ENCODE measurements at regions not wholly inside any gene's neighbourhood (a gene's known extent, or its start where the extent isn't known, plus 50 kb on each side); places are given as distances from the start of the nearest gene placed in this dataset.

DNA sequence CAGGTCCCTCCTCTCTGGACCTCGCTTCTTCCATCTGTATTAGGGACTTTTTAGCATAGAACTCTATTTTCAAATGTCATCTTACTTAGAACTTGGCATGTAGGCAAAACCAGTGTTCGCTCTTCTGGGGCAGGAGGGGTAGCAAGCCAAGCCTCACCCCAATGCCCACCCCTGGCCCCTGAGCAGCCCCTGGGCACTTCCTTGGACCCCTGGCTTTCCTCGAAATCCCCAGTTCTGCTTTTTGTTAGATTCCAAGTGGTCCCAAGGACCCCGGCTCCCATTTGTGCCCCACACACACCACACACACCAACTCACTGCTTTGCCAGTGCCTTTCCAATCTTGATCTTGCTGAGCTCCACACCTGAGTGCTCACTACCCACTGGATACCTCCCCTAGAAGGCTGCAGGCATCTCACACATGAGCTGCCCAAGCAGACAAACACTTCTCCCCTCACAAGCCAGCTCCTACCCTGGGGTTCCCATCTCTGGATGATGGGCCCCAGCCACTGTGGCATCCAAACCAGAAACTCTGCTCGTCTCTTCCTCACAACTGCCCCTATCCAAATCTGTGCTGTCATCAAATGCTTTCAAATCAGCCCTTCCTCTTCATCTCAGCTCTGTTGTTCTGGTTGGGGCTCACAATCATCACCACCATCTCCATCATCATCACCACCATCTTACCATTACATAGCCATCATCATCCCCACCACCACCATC is 167.9 kb upstream of the ZMIZ1 start:
- DNase-seq: no peak

DNA sequence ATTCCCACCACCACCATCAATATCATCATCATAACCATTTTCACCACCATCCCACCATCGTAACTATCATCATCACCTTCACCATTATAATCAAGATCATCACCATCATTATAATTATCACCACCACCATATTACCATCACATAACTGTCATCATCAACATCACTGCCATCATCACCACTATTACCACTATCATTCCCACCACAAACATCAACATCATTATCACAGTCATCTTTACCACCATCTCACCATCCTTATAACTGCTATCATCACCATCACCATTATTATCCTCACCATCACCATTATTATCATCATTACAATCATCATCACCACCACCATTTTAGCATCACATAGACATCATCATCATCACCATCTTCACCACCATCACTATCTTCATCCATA is 167.1 kb upstream of the ZMIZ1 start:
- DNase-seq: no peak

DNA sequence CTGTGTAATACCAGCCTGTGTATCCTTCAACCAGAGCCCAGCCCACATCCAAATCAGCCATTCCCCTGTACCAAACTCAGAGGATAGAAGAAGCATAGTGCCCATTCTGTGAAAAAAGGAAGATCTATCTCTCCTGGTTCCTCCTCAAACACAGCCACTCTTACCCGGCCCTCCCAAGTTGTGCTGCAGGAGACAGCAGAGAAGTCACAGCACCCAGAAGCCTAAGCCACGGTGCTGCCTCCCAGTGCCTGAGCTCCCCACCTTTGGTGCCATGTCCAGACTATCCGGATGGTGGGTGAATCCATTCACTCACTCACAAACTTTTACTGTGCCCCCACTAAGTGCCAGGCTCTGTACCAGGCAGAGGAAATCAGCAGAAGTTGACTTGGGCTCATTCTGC is 166.0 kb upstream of the ZMIZ1 start:
- no peak for DNase-seq

DNA sequence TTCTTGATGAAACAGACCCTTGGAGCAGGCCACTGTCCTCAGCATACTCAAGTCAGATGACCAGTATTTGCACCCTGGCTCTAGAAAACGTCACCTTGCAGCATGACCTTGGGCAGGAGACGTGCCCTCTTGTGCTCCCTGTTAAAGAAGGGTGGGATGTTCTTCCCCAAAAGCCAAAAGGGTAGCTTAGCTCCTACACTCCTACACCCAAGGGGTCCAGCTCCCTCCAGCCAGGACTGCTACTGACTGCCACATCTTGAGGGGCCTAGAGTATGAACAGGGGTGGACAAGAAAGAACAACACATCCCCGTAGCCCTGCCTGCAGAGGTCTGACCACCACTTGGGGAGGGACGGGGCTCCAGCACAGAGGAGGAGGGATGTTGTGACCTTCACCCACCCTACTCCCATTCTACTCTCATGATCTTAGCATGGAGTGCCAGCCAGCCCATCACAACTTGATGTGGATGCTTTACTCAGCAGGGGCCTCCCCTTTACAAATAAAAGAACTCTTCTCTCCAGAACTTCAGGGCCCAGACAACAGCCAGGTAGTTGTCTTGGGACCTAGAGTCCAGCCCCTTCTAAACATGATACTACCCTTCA is 165.3 kb upstream of the ZMIZ1 start:
- no peak for DNase-seq

DNA sequence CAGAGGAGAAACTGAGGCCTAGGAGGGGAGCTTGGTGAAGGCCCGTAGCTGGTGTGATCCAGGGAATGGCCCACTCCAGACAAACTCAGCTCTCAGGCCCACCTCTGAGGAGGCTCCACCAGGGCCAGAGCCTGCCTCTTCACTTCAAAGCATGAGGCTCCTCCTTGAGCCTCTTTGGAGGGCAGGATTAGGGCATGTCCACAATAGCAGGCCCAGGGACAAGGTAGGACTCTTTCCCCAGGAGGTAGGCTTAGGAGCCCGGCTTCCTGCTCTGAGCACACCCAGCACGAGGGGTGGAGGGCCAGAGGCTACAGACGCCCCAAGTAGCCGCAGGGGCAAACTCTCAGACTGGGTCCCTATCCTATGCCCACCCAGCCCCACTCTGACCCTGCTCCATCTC is 164.6 kb upstream of the ZMIZ1 start:
- DNase-seq: no peak

DNA sequence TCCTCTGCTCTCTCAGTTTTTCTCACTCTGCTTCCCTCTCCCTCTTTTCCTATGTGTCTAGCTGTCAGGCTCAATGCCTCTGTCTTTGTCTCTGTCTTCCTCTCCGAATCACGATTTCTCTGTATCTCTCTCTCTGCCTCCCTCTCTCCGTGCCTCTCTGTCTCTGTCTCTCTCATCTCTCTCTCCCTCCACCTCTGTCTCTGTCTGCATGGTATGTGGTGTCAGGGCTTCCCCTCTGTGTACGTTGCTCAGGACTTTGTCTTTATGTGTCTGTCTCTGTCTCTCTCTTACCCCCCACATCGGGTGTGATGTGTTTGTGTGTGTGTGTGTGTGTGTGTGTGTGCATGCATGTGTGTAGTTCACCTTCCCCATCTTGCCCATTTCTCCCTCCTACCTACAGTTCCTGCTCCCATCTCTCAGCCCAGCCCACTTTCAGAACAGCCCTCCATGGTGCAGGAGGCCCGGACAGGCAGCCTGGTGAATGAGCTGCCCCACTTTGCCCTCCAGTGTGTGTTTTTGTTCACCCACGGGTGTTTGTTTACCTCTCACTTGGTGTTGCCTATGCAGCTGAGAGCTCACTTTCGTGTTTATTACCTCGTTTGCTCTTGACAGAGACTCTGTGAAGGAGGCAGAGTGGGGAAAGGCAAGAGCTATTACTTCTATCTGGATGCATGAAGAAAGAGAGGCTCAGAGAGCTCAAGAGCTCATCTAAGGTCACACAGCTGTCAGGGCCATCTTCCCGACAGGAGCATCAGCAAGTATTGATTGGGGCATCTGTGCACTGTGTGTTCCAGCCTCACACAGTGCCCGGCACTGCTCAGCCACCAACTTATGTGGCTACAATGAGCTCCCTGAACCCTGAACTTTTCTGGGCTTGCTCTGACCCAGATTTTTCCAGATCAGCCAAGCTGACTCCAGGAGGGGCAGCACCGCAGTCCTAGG is 163.5 kb upstream of the ZMIZ1 start:
- DNase-seq: no peak

DNA sequence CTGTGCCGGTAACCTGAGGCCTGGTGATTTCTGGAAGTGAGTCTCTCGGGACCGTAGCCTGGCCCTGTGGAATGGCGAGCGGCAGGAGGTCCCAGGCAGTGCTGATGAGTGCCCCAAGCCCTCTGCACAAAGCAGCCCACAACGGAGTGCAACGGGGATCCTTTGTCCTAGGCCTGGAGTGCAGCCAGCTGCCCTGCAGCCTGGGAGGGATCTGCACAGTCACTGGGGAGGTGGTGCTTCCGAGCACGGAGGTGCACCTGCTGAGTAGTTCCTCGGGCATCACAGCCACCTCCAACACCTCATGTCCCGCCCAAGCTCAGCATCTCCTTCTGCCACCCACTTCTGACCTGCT is 162.8 kb upstream of the ZMIZ1 start:
- no peak for DNase-seq

DNA sequence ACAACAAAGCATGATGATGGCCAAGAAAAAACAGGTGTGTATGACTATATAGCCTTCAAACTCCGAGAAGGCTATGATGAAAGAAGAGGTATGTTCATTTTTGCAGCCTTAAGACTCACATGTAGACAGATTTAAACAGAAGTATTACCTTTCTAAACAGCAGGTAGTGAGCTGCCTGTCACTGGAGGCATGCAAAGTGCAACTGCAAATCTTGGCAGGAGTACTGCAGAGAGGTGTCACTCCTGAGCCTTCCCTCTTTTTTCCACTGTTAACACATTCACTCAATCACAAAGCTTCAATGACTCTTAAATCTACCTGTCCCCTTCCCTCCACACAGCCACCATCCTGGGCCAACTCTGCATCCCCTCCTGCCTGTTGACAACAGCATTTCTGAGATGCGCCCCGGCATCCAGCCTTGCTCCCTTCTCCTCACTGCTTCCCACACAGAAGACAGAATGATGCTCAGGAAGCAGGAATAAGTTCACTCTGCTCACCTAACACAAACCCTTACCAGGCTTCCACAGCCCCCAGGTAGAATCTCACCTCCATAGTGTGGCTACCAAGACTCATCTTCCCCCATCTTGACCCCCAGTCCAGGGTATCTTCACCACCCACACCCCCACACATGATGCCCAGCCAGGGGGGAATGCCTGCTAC is 161.9 kb upstream of the ZMIZ1 start:
- DNase-seq: no peak

DNA sequence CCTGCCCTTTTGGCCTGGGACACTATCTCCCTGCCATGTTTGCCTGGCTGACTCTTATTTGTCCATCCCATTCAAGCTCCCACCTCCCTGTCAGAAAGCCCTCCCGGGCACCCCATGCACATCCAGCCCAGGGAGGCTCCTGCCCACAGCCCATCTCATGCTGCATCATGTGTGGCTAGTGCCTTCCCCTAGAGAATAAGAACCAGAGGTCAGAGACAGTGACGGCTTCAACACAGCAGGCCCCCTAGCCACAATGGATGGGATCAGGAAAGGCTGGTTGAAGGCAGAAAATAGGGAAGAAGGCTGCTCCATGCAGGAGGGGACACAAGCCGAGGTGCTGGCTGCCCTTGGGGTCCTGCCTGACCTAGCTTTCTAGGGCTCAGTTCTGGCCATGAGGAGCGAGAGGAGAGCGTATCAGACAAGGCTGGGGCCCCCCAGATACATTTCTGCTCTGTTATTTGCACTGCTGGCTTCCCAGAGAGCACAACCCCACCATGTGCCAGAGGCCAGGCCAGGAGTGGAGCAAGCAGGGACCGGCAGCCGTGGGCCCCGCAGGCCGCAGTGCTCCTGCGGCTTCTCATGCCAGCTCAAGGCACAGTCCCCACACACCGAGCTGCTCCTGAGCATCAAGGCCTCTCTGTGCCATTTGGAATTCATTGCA is 161.1 kb upstream of the ZMIZ1 start:
- no peak for DNase-seq

DNA sequence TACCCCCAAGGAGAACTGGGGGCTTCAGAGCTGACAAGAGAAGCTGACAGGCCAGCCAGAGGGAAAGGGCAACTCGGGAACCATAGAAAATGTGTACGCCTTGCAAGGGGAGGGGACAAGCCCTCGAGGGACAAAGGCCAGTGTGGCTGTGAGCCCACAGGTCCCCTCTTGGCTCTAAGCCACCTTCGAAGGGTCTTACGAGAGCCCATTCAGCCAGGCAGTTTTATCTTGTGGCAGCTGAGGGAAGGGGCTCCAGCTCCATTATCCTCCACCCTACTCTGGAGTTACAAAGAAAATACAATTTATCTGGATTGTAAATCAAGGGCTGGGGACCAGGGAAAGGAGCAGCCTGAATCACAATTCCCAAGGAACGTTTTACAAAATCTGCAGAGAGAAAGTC is 159.5 kb upstream of the ZMIZ1 start:
- no peak for DNase-seq

DNA sequence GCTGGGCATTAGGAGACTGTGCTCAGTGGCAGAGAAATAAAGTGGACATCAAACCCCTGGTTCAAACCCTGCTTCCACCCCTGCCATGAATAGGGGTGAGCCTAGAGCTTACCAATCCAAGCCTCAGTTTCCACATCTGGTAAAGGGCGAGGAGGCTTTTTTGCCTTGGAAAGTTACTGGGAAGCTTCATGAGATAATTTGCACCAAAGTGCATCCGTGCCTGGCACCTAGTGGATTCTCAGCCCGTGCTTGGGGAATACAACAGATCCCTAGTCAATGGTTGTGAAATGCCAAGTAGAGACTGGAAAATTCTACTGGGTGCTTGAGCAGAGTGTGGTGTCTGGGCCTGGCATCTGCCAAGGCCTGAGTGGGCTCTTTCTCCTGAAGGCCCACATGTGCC is 158.7 kb upstream of the ZMIZ1 start:
- no peak for DNase-seq

DNA sequence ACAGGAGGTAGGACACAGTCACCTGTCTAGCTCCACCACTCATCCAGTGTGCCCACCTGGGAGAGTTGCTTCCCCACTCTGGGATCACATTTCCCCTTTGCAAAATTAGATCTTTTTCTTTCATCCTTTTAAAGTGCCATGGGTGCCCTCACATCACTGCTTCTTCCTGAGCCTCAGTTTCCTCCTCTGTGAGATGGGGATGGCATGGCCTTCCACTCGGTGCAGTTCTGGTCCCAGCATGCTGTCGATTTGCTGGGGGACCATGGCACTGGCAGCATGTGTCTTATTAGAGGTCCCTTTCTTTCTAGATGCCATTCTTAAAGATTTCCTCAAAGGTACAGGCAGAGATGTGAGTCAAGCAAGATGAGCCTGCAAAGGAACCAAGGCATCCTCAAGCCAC is 158.3 kb upstream of the ZMIZ1 start:
- DNase-seq: no peak

DNA sequence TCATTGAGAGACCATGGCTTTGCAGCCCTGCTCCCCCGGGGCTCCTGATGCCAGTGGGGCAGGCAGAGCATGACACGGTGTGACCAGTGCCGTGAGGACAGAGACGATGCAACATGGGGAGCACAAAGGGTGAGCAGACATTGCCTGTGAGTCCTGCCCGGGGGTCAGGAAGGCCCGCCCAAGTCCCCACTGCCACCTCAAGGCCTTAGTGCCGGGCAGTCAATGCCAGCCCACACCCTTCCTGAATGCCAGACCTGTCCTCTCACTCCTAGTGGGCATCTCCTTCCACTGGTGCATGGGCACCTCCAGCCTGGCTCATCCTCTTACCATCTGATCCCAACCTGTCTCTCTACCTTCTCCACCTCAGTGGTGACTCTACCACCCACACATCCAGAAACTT is 157.9 kb upstream of the ZMIZ1 start:
- DNase-seq: no peak

DNA sequence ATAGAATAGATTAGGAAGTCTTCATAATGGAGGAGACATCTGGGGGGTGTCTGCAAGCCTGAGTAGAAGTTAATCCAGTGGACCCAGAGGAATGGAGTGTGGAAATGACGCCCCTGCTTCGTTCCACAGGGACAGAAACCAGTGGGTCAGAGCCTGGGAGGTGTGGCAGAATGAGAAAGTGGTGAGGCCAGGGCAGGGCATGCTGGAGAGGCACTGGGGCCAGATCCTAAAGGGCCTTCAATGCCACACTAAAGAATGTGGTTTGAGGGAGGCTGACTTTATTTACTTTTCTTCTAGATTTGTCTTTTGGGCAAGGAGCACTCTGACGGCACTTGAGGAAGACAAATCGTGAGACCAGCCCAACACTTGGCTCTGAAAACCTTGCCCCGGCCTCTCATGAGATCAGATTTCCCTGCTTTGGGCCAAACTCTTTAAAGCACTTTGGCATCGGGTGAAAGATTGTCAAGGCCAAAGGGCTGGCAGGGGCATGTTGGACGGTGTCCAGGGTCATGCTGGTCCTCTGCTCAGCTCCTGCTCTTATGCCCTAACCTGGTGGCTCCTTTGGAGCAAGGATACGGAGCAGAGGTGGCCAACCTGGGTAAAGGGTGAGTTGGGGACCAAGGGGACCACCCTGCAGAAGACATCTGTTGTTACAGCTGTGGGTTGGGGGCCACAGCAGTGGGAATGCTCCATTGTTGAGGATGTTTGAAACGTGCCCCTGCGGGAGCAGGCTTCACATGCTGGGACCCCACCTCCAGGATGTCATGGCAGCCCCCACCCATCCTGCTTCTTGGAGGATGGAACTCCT is 157.0 kb upstream of the ZMIZ1 start:
- no peak for DNase-seq

DNA sequence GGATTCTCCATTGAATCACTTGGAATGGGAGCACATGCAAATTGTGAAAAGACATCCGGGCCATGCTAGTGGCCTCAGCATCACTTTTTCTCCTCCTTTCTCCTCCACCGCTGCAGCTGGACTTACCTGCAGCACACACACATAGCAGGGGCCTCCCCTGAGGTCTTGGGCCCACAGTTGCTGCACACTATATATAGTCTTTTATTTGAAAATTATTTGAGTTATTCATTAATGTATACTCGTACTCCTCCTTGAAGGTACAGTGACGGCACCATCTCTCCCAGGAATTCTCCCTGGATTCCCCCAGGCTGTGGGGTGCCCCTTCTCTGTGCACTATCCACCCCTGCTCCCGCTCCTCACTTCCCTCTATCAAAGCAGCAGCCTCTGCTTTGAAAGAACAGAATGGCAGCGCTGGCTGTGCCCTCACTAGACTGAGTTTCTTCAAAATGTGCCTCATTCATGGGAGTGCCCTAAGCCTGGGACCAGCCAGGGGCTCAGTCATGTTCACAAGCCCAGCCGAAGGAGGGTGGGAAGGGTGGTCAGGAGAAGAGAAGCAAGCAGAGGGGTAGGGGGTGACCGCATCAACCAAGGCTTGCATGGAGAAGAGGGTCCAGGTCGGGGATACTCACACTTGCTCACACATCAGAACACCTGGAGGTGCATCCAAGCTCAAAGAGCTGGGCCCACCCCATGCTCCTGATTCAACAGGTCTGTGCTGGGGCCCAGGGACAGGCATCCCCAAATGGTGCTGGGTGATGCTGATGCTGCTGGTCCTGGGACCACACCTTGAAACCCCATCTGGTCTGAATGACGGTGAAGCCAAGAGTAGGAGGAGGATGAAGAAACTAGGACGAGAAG is 156.2 kb upstream of the ZMIZ1 start:
- no peak for DNase-seq

DNA sequence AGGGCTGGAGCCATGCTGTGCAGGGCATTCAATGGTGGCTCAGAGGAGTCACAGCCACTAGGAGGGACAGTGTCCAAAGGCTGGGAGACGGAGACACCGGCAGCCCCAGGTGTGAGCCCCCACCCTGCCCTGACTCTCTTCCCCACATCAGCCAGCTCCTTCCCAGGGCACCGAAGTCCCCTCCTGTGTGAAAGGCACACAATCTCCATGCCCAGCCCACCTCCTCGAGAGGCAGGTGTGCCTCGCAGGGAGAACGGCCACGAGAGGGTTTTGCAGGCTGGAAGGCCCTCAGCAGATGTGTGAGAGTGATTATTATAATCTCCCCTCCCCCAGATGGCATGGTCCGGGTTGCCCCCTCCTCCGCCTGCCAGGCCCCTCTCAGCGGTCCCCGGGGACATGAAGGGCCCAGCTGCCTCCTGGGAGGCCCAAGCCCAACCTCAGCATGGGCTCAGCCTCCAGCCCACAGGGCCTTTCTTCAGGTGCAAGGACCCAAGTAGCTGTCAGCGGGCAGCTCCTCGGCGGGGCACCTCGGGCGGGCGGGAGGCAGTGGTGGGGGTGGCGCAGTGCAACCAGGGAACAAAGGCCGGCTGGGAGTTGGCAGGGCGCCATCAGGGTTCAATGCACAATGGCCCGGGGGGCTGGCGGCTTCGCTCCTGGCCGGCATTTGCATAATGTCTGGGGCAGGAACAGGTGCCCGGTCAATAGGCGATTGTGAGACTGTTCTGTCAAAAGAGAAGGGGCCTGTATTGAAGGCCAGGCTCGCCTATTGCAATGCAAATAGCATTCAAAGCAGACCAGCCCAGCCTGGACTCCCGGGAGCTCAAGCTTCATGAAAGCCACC is 155.3 kb upstream of the ZMIZ1 start:
- DNase-seq: no peak

DNA sequence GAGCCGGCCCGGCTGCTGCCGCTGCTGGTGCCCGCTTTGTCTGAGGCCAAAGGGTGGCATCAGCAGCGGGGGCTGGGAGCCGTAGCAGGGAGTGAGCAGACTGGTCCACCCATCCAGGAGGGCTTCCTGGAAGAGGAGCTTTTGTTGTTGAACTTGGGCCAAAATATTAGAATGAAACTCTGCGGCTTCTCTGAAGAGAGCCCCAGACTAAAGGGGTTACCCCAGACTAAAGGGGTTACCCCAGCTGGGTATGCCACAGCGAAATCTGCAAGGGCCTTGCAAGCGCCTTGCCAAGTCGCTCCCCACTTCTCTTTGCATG is 154.7 kb upstream of the ZMIZ1 start:
- no peak for DNase-seq

DNA sequence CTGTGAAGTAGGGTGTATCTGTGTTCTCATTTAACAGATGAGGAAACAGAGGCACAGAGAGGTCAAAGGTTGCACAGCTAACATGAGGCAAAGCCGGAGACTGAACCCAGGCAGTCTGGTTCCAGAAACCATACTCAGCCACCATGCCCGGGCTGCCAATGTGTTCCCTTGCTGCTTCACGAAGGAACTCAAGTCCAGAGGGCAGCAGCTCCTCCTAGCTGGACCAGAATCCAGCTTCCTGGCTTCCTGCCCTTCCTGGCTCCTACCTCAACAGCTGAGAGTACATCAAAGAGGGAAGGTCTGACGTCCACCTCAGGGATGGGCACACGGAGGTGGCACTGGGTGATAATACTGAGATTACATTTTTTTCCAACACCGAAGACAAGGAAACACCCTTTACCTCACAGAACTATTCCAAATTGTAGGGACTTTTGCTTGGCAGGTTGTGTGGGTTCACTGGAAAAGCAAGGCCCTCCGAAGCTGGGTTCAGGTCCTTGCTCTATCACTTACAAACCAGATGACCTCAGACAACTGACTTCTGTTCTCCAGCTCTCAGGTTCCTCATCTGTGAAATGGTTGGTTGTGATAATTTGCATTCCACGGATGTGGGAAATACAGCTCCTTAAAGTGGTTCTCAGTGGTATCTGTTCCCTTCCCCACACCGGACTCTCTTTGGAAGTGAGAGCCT is 154.1 kb upstream of the ZMIZ1 start:
- no peak for DNase-seq

DNA sequence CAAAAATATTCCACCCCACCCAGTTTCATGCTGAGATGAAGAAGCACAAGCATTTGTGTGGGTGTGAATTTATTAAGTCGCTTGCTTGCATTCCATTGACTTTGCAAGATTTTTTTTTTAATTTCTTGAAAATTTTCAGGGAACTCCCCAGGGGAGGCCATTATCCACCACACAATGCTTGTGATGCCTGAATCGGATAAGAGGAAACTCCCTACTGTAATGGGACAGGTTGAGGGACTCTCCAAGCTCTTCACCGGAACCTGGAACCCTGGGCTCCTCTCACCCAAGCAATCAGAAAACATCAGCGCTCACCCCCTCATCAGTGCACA is 153.6 kb upstream of the ZMIZ1 start:
- no peak for DNase-seq

DNA sequence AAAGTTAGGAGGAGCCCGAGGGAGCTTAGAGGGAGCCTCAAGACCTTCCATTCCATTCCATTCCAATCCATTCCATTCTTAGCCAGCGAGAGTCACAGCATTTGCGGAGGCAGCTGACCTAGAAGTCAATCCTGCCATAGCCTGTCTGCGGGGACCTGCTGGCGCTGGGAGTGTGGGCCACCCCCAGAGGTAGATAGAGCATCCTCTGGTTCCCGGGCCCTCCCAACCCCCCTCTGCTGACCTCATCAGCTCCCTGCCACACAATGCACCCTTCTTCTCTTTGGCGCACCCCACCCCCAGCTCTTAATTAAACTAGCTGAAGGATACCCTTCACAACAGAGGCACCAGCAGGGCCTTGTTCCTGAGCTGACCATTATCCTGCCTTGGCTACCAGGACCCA is 152.5 kb upstream of the ZMIZ1 start:
- no peak for DNase-seq
